ENCODE measurements at regions not wholly inside any gene's neighbourhood (a gene's known extent, or its start where the extent isn't known, plus 50 kb on each side); places are given as distances from the start of the nearest gene placed in this dataset.

GRCh38 chr3:63042833-63043232, 167.6 kb upstream of the CADPS start:
- Histone ChIP-seq H2AFZ (ENCODE audit: low read length) (no peak overlapping the region), H3K4me3 (ENCODE audit: insufficient read depth, low read length) (no peak overlapping the region), H3K9me3 (ENCODE audit: low read depth, low read length) (no peaks in the 10 kb centered on the region), H3K27ac (ENCODE audit: low read depth, low read length) (no peak overlapping the region), H3K4me2 (ENCODE audit: insufficient read depth, low read length) (no peak overlapping the region), H3K79me2 (ENCODE audit: insufficient read depth, low read length) (no peaks in the 10 kb centered on the region), H3K27me3 (ENCODE audit: insufficient read depth, low read length) (no peaks in the 10 kb centered on the region), H4K20me1 (ENCODE audit: insufficient read depth, low read length) (no peaks in the 10 kb centered on the region), H3K4me1 (ENCODE audit: insufficient read depth, low read length) (no peaks in the 10 kb centered on the region), H3K36me3 (ENCODE audit: insufficient read depth, low read length) (no peaks in the 10 kb centered on the region)
- DNase-seq (ENCODE audit: insufficient read length, low spot score, missing footprints): no peak
- TF ChIP-seq CTCF (IDR thresholded peaks at IDR 0.05; ENCODE audit: extremely low read depth, low read depth, low read length): no peak

- Histone ChIP-seq H3K4me2 (ENCODE audit: insufficient read depth, low read length) (no peak overlapping the region), H3K9me3 (ENCODE audit: low read depth, low read length) (no peaks in the 10 kb centered on the region), H3K4me3 (ENCODE audit: insufficient read depth, low read length) (no peak overlapping the region), H3K27me3 (ENCODE audit: insufficient read depth, low read length) (no peaks in the 10 kb centered on the region), H2AFZ (ENCODE audit: low read length) (no peak overlapping the region), H3K79me2 (ENCODE audit: insufficient read depth, low read length) (no peaks in the 10 kb centered on the region), H4K20me1 (ENCODE audit: insufficient read depth, low read length) (no peaks in the 10 kb centered on the region), H3K4me1 (ENCODE audit: insufficient read depth, low read length) (no peaks in the 10 kb centered on the region), H3K27ac (ENCODE audit: low read depth, low read length) (no peak overlapping the region), H3K36me3 (ENCODE audit: insufficient read depth, low read length) (no peaks in the 10 kb centered on the region)
- TF ChIP-seq CTCF (IDR thresholded peaks at IDR 0.05; ENCODE audit: extremely low read depth, low read depth, low read length): no peak
- DNase-seq (ENCODE audit: insufficient read length, low spot score, missing footprints): no peak
Observed at GRCh38 chr3:63043631-63044030, 168.4 kb upstream of the CADPS start.

- no peak overlapping the region for H2AFZ ChIP-seq (ENCODE audit: low read length)
- H3K9me3 ChIP-seq (ENCODE audit: low read depth, low read length): no peaks in the 10 kb centered on the region
- no peaks in the 10 kb centered on the region for H3K27me3 ChIP-seq (ENCODE audit: insufficient read depth, low read length)
- H3K27ac ChIP-seq (ENCODE audit: low read depth, low read length): no peak overlapping the region
- H3K4me2 ChIP-seq (ENCODE audit: insufficient read depth, low read length): no peak overlapping the region
- H3K4me3 ChIP-seq (ENCODE audit: insufficient read depth, low read length): no peak overlapping the region
- no peaks in the 10 kb centered on the region for H4K20me1 ChIP-seq (ENCODE audit: insufficient read depth, low read length)
- H3K36me3 ChIP-seq (ENCODE audit: insufficient read depth, low read length): no peaks in the 10 kb centered on the region
- H3K4me1 ChIP-seq (ENCODE audit: insufficient read depth, low read length): no peaks in the 10 kb centered on the region
- DNase-seq (ENCODE audit: insufficient read length, low spot score, missing footprints): no peak
- TF ChIP-seq CTCF (IDR thresholded peaks at IDR 0.05; ENCODE audit: extremely low read depth, low read depth, low read length): no peak
- no peaks in the 10 kb centered on the region for H3K79me2 ChIP-seq (ENCODE audit: insufficient read depth, low read length)
Observed at GRCh38 chr3:63046152-63046551, 170.9 kb upstream of the CADPS start.

- Histone ChIP-seq H2AFZ (ENCODE audit: low read length) (no peak overlapping the region), H3K36me3 (ENCODE audit: insufficient read depth, low read length) (no peaks in the 10 kb centered on the region), H3K4me1 (ENCODE audit: insufficient read depth, low read length) (no peaks in the 10 kb centered on the region), H3K4me2 (ENCODE audit: insufficient read depth, low read length) (no peak overlapping the region), H3K27me3 (ENCODE audit: insufficient read depth, low read length) (no peaks in the 10 kb centered on the region), H3K9me3 (ENCODE audit: low read depth, low read length) (no peaks in the 10 kb centered on the region), H3K27ac (ENCODE audit: low read depth, low read length) (no peak overlapping the region), H3K4me3 (ENCODE audit: insufficient read depth, low read length) (no peak overlapping the region), H3K79me2 (ENCODE audit: insufficient read depth, low read length) (no peaks in the 10 kb centered on the region), H4K20me1 (ENCODE audit: insufficient read depth, low read length) (no peaks in the 10 kb centered on the region)
- DNase-seq (ENCODE audit: insufficient read length, low spot score, missing footprints): no peak
- TF ChIP-seq CTCF (IDR thresholded peaks at IDR 0.05; ENCODE audit: extremely low read depth, low read depth, low read length): no peak
Observed at GRCh38 chr3:63046580-63046979, 171.4 kb upstream of the CADPS start.
